Keratinocyte (primary cell): ENCODE measurements at regions not wholly inside any gene's neighbourhood (a gene's known extent, or its start where the extent isn't known, plus 50 kb on each side); places are given as distances from the start of the nearest gene placed in this dataset.

Experiments
- EZH2 ChIP-seq: IDR thresholded peaks from one replicate; pipeline ENCODE4 v1.6.1; 2012; ENCODE audit warnings: inconsistent platforms, mild to moderate bottlenecking, low read length, moderate library complexity
- TF ChIP-seq, protein P1 (sequence below), 3 experiments: IDR thresholded peaks in 1 of 3; conservative IDR thresholded peaks in 1 of 3; optimal IDR thresholded peaks in 1 of 3; 2 replicates in 2 of 3; 3 replicates in 1 of 3; pipeline versions ENCODE3 to v1.5.1; 2011; ENCODE audit warnings: low read length in 3 of 3, mild to moderate bottlenecking in 3 of 3, moderate library complexity in 2 of 3, control low read depth in 1 of 3, inconsistent platforms in 1 of 3; ENCODE audit not compliant: insufficient read depth in 2 of 3; ENCODE audit errors: extremely low read depth in 1 of 3

DNA sequence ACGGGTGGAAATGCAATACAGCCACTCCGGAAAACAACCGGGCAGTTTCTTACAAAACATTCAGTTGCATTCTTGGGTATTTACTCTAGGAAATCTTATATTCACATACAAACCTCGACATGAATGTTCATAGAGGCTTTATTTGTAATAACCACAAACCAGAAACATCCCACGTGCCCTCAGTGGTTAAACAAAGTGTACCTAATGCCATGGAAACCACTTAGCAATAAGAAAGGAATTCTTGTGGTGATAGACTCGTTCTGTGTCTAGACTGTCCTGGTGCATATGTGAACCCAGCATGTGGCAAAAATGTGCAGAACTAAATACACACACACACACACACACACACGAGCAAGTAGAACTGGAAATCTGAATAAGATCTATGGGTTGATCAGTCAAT lies 1073.3 kb downstream of the TBC1D22A start:
- no peak for TF ChIP-seq EZH2
- TF ChIP-seq, protein P1, sequence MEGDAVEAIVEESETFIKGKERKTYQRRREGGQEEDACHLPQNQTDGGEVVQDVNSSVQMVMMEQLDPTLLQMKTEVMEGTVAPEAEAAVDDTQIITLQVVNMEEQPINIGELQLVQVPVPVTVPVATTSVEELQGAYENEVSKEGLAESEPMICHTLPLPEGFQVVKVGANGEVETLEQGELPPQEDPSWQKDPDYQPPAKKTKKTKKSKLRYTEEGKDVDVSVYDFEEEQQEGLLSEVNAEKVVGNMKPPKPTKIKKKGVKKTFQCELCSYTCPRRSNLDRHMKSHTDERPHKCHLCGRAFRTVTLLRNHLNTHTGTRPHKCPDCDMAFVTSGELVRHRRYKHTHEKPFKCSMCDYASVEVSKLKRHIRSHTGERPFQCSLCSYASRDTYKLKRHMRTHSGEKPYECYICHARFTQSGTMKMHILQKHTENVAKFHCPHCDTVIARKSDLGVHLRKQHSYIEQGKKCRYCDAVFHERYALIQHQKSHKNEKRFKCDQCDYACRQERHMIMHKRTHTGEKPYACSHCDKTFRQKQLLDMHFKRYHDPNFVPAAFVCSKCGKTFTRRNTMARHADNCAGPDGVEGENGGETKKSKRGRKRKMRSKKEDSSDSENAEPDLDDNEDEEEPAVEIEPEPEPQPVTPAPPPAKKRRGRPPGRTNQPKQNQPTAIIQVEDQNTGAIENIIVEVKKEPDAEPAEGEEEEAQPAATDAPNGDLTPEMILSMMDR (optimal IDR thresholded peaks at IDR 0.05 in 1 of 3, IDR thresholded peaks at IDR 0.05 in 1 of 3, conservative IDR thresholded peaks at IDR 0.05 in 1 of 3; ENCODE audit: extremely low read depth in 1 of 3, insufficient read depth in 2 of 3, low read length in 3 of 3) = no peak
